ENCODE measurements at regions not wholly inside any gene's neighbourhood (a gene's known extent, or its start where the extent isn't known, plus 50 kb on each side); places are given as distances from the start of the nearest gene placed in this dataset.

DNA sequence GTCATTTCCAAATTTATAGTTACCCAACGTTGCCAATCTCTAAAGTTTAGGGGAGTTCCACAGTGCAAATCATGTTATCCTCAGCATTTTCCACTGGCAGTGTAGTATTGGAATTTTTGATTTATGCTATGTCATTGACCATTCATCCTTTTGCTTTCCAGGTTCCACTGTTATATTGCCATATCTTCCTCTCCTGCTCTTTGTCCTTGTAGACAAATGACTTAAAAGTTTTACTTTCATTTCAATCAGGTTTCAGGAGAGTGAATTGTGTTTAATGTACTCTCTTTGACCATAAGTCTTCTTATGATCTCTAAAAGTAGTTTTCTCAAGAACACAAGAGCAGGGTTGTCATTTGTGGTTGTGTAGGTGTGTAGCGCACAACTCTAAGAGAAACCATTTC is 274.6 kb downstream of the COG6 start:
- no peaks in the 10 kb centered on the region for H3K4me1 Mint-ChIP-seq
- H3K27me3 Mint-ChIP-seq (ENCODE audit: low read depth in 3 of 3): peaks cover 0 to 1% (median 0%) of the 10 kb centered on the region in 3 donors
- H3K4me2 ChIP-seq (replicated peaks; ENCODE audit: extremely low read depth, low read length, poor library complexity, severe bottlenecking): no peak overlapping the region
- no peak overlapping the region for H3K27ac Mint-ChIP-seq
- H2AFZ ChIP-seq (ENCODE audit: insufficient read depth, low read depth, low read length, poor library complexity, severe bottlenecking): no peak overlapping the region
- no peaks in the 10 kb centered on the region for H4K20me1 ChIP-seq (ENCODE audit: insufficient read depth, low read length)
- intact Hi-C loops (cut with micrococcal nuclease): no loop called here
- DNase-seq: no peak
- peaks cover 7 to 14% (median 11%) of the 10 kb centered on the region in 7 donors for H3K9me3 Mint-ChIP-seq
- H3K4me3 ChIP-seq (replicated peaks in 1 of 3; ENCODE audit: low read depth in 2 of 3, low read length in 3 of 3): no peak overlapping the region
- no peaks in the 10 kb centered on the region for H3K36me3 ChIP-seq (replicated peaks in 1 of 2; ENCODE audit: control insufficient read depth in 1 of 2, insufficient read depth in 2 of 2, low read length in 2 of 2)
- H3K79me2 ChIP-seq (ENCODE audit: insufficient read depth, low read length): no peaks in the 10 kb centered on the region
- TF ChIP-seq, protein P1, sequence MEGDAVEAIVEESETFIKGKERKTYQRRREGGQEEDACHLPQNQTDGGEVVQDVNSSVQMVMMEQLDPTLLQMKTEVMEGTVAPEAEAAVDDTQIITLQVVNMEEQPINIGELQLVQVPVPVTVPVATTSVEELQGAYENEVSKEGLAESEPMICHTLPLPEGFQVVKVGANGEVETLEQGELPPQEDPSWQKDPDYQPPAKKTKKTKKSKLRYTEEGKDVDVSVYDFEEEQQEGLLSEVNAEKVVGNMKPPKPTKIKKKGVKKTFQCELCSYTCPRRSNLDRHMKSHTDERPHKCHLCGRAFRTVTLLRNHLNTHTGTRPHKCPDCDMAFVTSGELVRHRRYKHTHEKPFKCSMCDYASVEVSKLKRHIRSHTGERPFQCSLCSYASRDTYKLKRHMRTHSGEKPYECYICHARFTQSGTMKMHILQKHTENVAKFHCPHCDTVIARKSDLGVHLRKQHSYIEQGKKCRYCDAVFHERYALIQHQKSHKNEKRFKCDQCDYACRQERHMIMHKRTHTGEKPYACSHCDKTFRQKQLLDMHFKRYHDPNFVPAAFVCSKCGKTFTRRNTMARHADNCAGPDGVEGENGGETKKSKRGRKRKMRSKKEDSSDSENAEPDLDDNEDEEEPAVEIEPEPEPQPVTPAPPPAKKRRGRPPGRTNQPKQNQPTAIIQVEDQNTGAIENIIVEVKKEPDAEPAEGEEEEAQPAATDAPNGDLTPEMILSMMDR (IDR thresholded peaks at IDR 0.05): no peak
- H3K9me3 ChIP-seq (replicated peaks in 1 of 2; ENCODE audit: control insufficient read depth in 1 of 2, insufficient read depth in 1 of 2, low read length in 2 of 2): peaks cover 8 to 11% of the 10 kb centered on the region in 2 donors
- no peaks in the 10 kb centered on the region for H3K27me3 ChIP-seq (ENCODE audit: control insufficient read depth in 2 of 2, insufficient read depth in 2 of 2, low read length in 2 of 2)
- H3K9ac ChIP-seq (ENCODE audit: insufficient read depth, low read length, poor library complexity, severe bottlenecking): no peak overlapping the region
- H3K27ac ChIP-seq (ENCODE audit: low read depth in 1 of 2, low read length in 2 of 2): no peak overlapping the region
- no CpG with 5 or more reads among the region's 2 CpGs for WGBS (ENCODE audit: insufficient coverage)
- H3K4me3 Mint-ChIP-seq: no peak overlapping the region
- no peaks in the 10 kb centered on the region for H3K36me3 Mint-ChIP-seq
- H3K4me1 ChIP-seq (ENCODE audit: control insufficient read depth in 1 of 2, insufficient read depth in 2 of 2, low read length in 2 of 2): no peaks in the 10 kb centered on the region

DNA sequence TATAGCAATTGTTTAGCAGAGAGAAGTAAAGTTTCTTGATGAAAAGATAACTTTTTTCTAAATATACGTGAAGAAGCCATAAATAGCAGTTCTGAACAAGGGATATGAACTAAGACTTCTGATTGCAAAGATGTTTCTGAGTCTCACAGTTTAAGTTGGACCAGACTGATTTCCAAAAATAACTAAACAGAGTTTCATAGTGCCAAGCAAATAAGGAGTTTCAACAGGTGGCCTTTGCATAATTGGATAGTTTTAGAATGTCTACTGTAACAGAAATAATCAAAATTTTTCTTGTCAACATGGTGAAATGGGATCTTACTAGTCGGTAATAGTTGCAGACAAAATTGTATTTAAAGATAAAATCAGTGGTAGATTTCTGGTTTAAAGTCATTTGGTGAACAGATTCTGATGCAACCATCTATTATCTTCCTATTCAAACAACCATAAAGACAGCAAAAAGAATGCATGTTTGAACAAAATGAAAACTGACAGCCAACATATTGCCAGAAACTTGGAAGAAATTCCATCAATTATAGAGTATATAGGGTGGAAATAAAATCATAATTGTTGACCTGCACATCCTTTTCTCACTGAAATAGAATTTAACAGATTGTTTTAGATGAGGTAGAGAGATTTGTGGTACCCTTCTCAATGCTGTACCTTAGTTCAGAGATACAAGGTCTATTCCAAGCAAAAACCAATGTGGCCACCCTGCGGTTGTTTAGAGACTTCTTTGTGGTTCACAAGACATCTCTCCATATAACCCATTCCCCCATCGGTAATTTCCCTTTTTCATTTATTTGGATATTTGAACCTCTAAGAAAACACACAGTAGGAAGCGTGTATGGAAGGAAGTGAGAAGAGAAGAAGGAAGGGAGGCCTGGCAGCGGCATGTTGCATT is 275.3 kb downstream of the COG6 start:
- Histone ChIP-seq H3K79me2 (ENCODE audit: insufficient read depth, low read length) (no peaks in the 10 kb centered on the region), H2AFZ (ENCODE audit: insufficient read depth, low read depth, low read length, poor library complexity, severe bottlenecking) (no peak overlapping the region), H3K4me3 (replicated peaks in 1 of 3; ENCODE audit: low read depth in 2 of 3, low read length in 3 of 3) (no peak overlapping the region), H4K20me1 (ENCODE audit: insufficient read depth, low read length) (no peaks in the 10 kb centered on the region), H3K27me3 (ENCODE audit: control insufficient read depth in 2 of 2, insufficient read depth in 2 of 2, low read length in 2 of 2) (no peaks in the 10 kb centered on the region), H3K4me2 (replicated peaks; ENCODE audit: extremely low read depth, low read length, poor library complexity, severe bottlenecking) (no peak overlapping the region), H3K36me3 (replicated peaks in 1 of 2; ENCODE audit: control insufficient read depth in 1 of 2, insufficient read depth in 2 of 2, low read length in 2 of 2) (no peaks in the 10 kb centered on the region), H3K9ac (ENCODE audit: insufficient read depth, low read length, poor library complexity, severe bottlenecking) (no peak overlapping the region), H3K4me1 (ENCODE audit: control insufficient read depth in 1 of 2, insufficient read depth in 2 of 2, low read length in 2 of 2) (no peaks in the 10 kb centered on the region), H3K27ac (ENCODE audit: low read depth in 1 of 2, low read length in 2 of 2) (no peak overlapping the region), H3K9me3 (replicated peaks in 1 of 2; ENCODE audit: control insufficient read depth in 1 of 2, insufficient read depth in 1 of 2, low read length in 2 of 2) (peaks cover 6 to 7% of the 10 kb centered on the region in 2 donors)
- no peak overlapping the region for H3K4me3 Mint-ChIP-seq
- 100% methylated on average over 1 of the region's 6 CpGs for WGBS (ENCODE audit: insufficient coverage)
- TF ChIP-seq, protein P1 (IDR thresholded peaks at IDR 0.05): no peak
- intact Hi-C loops (cut with micrococcal nuclease): no loop called here
- H3K27me3 Mint-ChIP-seq (ENCODE audit: low read depth in 3 of 3): peaks cover 0 to 1% (median 0%) of the 10 kb centered on the region in 3 donors
- H3K36me3 Mint-ChIP-seq: no peaks in the 10 kb centered on the region
- no peaks in the 10 kb centered on the region for H3K4me1 Mint-ChIP-seq
- no peak for DNase-seq
- H3K27ac Mint-ChIP-seq: no peak overlapping the region
- peaks cover 5 to 10% (median 7%) of the 10 kb centered on the region in 7 donors for H3K9me3 Mint-ChIP-seq
